HepG2 (cell line): ENCODE measurements at regions not wholly inside any gene's neighbourhood (a gene's known extent, or its start where the extent isn't known, plus 50 kb on each side); places are given as distances from the start of the nearest gene placed in this dataset.

ENCODE experiments used
- ARNT ChIP-seq: fragments of 450-650 bp; IDR thresholded peaks from 2 replicates; pipeline ENCODE4 v1.6.1; 2017
- BCLAF1 ChIP-seq: fragments of 450-650 bp; IDR thresholded peaks from 2 replicates; pipeline ENCODE4 v1.6.1; 2017; ENCODE audit warnings: mild to moderate bottlenecking
- KDM5A ChIP-seq: fragments of 200-600 bp; sonication (generic); IDR thresholded peaks from 2 replicates; pipeline ENCODE4 v1.7.0; 2018; ENCODE audit warnings: antibody characterized with exemption, mild to moderate bottlenecking, low read length, borderline replicate concordance
- MTERF4 ChIP-seq: sonication (generic); formaldehyde crosslinking; IDR thresholded peaks from 2 replicates; pipeline ENCODE4 v1.8.0; 2023; ENCODE audit warnings: mild to moderate bottlenecking, missing genetic modification reagents
- RARA ChIP-seq: IDR thresholded peaks from 2 replicates; pipeline ENCODE4 v1.6.1; 2016; ENCODE audit warnings: missing genetic modification reagents, missing compliant biosample characterization
- USF2 ChIP-seq, 2 experiments: sonication (generic) in 1 of 2; formaldehyde crosslinking in 1 of 2; IDR thresholded peaks; 2 replicates each; pipeline versions ENCODE4 v1.5.1 to v1.6.1; 2011 to 2020; ENCODE audit warnings: borderline replicate concordance in 1 of 2, low read depth in 1 of 2, low read length in 1 of 2, mild to moderate bottlenecking in 1 of 2, missing genetic modification reagents in 1 of 2, moderate library complexity in 1 of 2
- ZKSCAN5 ChIP-seq: sonication (generic); formaldehyde crosslinking; IDR thresholded peaks from 2 replicates; pipeline ENCODE4 v1.5.1; 2020; ENCODE audit warnings: mild to moderate bottlenecking, missing genetic modification reagents
- ZNF572 ChIP-seq: sonication (generic); formaldehyde crosslinking; IDR thresholded peaks from 2 replicates; pipeline ENCODE4 v1.5.1; 2020; ENCODE audit warnings: mild to moderate bottlenecking, missing genetic modification reagents

- TF ChIP-seq BCLAF1 (no peak), USF2 (IDR thresholded peaks at IDR 0.05; ENCODE audit: low read depth, low read length) (no peak), USF2 (CRISPR knock-in tag; IDR thresholded peaks at IDR 0.05; ENCODE audit: borderline replicate concordance) (no peak), RARA (no peak), ZNF572 (CRISPR knock-in tag) (no peak), MTERF4 (CRISPR knock-in tag) (no peak), KDM5A (no peak), ARNT (no peak), ZKSCAN5 (CRISPR knock-in tag) (no peak)
Measured at GRCh38 chr3:174505266-174505665, 353.9 kb upstream of the NAALADL2 start (continued).
